Gastrocnemius medialis (tissue), 4 donors: ENCODE measurements at regions not wholly inside any gene's neighbourhood (a gene's known extent, or its start where the extent isn't known, plus 50 kb on each side); places are given as distances from the start of the nearest gene placed in this dataset.

Experiments
- ATAC-seq, 2 donors: fragments of 150-250 bp; one replicate each; pipeline ENCODE4 v1.9.1; 2016
- DNase-seq, 2 donors: peaks; one replicate each; pipeline ENCODE4 v3.0.0-alpha.2; 2019
- H3K27ac ChIP-seq, 4 donors: fragments of 200-600 bp; sonication (generic); 1 replicate in 1 of 4; 2 replicates in 3 of 4; pipeline ENCODE4 v1.5.1; 2016 to 2018; ENCODE audit warnings: mild to moderate bottlenecking in 2 of 4, moderate library complexity in 1 of 4
- H3K27me3 ChIP-seq, 3 donors: fragments of 200-600 bp; sonication (generic) in 2 of 3; 1 replicate in 1 of 3; 2 replicates in 2 of 3; pipeline versions ENCODE4 v1.5.1 to v1.6.0; 2016 to 2019; ENCODE audit warnings: mild to moderate bottlenecking in 1 of 3, moderate library complexity in 1 of 3
- H3K36me3 ChIP-seq, 2 donors: fragments of 200-600 bp; sonication (generic) in 1 of 2; one replicate each; pipeline ENCODE4 v1.5.1; 2017 to 2018
- H3K4me1 ChIP-seq, 2 donors: fragments of 200-600 bp; sonication (generic) in 1 of 2; one replicate each; pipeline ENCODE4 v1.5.1; 2016 to 2017; ENCODE audit warnings: mild to moderate bottlenecking in 2 of 2
- H3K4me3 ChIP-seq, 4 donors: fragments of 200-600 bp; sonication (generic) in 3 of 4; 1 replicate in 1 of 4; 2 replicates in 3 of 4; pipeline ENCODE4 v1.5.1; 2016 to 2019; ENCODE audit warnings: mild to moderate bottlenecking in 2 of 4
- H3K9me3 ChIP-seq, 3 donors: fragments of 200-600 bp; sonication (generic) in 2 of 3; 1 replicate in 1 of 3; 2 replicates in 2 of 3; pipeline ENCODE4 v1.5.1; 2016 to 2019
- POLR2A ChIP-seq, 2 donors: fragments of 450-650 bp; IDR thresholded peaks; one replicate each; pipeline ENCODE4 v1.6.1; 2017; ENCODE audit warnings: antibody characterized with exemption in 2 of 2, mild to moderate bottlenecking in 2 of 2, moderate library complexity in 2 of 2
- in situ Hi-C, 4 donors: fragments of 200-750 bp; cut with MboI; loops; one replicate each; pipeline versions ENCODE4 v1.15.0 to v1.8.0; 2017; ENCODE audit warnings: low sequenced_read_pairs in 4 of 4
- intact Hi-C: fragments of 100-400 bp; cut with DNase I; formaldehyde crosslinking; loops from one replicate; pipeline ENCODE4 v1.15.1; 2023; ENCODE audit warnings: low total_unique reads
- TF ChIP-seq, protein P1 (sequence below), 5 experiments: fragments of 450-650 bp in 3 of 5; fragments of 200-600 bp in 2 of 5; sonication (generic) in 2 of 5; IDR thresholded peaks in 4 of 5; conservative IDR thresholded peaks in 1 of 5; 1 replicate in 4 of 5; 2 replicates in 1 of 5; pipeline ENCODE4 v1.5.1; 2016 to 2019; ENCODE audit warnings: antibody characterized with exemption in 5 of 5, mild to moderate bottlenecking in 3 of 5, moderate library complexity in 3 of 5

DNA sequence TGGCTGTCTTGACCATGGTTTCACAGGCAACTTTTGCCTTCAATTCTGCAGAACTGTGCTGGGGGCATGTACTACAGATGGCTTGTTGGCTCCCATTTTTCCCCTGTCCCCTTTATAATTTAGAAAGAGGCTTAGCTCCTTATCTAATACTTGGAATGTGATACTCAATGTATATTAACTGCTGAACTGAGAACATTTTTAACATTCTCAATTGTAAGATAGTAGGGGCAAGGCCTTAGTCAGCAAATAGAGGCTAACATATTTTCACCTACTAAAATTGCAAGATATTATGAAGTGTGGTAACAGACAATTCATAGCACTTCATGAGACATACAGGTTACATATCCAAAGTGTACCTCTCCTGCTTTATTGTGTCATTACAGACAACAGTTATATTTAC, 118.1 kb upstream of the ZNF366 start:
- DNase-seq (no peak), ATAC-seq (no peak)
- Histone ChIP-seq H3K4me3 (no peak overlapping the region), H3K4me1 (peaks cover 46 to 52% of the 10 kb centered on the region in 2 donors), H3K27me3 (no peaks in the 10 kb centered on the region), H3K36me3 (no peaks in the 10 kb centered on the region), H3K9me3 (no peaks in the 10 kb centered on the region), H3K27ac (peak overlapping the region; percentile 70 to 86 (median 78))
- intact Hi-C loops, result no loop called here
- in situ Hi-C loops, result loop anchor here in 1 of 4 donors (10.0 kb wide), 1 partner anchor 189 kb away; the partner anchor contains the start of gene TNPO1
- TF ChIP-seq, protein P1, sequence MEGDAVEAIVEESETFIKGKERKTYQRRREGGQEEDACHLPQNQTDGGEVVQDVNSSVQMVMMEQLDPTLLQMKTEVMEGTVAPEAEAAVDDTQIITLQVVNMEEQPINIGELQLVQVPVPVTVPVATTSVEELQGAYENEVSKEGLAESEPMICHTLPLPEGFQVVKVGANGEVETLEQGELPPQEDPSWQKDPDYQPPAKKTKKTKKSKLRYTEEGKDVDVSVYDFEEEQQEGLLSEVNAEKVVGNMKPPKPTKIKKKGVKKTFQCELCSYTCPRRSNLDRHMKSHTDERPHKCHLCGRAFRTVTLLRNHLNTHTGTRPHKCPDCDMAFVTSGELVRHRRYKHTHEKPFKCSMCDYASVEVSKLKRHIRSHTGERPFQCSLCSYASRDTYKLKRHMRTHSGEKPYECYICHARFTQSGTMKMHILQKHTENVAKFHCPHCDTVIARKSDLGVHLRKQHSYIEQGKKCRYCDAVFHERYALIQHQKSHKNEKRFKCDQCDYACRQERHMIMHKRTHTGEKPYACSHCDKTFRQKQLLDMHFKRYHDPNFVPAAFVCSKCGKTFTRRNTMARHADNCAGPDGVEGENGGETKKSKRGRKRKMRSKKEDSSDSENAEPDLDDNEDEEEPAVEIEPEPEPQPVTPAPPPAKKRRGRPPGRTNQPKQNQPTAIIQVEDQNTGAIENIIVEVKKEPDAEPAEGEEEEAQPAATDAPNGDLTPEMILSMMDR (IDR thresholded peaks at IDR 0.05 in 4 of 5, conservative IDR thresholded peaks at IDR 0.05 in 1 of 5), result no peak
- no peak for TF ChIP-seq POLR2A (IDR thresholded peaks at IDR 0.05)

DNA sequence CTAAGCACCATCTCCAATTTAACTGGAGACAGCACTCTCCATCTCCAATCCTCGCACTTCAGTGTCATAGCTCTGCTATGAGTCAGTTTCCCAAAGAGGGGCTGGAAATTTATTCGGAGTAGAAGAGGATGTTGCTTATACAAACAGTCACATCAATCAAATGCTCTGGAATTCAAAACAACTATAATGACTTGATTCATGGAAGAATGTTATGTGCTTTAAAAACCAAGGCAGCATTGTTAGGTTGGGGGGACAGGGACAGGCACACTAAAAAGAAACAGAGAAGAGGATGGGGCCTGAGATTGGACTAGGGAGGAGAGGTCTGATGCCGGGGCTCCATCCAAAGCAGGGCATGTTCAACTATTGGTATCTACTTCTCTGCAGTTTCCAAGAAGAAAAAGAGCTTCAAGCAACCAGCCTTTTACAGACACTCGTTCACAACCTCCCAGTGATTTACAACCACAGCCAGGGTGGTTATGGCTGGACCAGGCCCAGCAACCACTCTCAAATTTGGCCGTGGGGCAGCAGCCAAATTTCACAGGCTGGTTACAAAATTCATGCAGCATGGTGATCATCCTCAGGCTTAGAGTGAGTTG, 117.5 kb upstream of the ZNF366 start:
- H3K4me1 ChIP-seq, result peaks cover 47 to 56% of the 10 kb centered on the region in 2 donors
- in situ Hi-C loops (loop anchor here in 3 of 4 donors (10.0 to 25.0 kb wide), 3 partner anchors 188 to 338 kb away; partner anchors contain the start of genes TNPO1 (in 2 of the 3) and FCHO2 (in 1 of the 3)), intact Hi-C loops (loop anchor here (5.0 kb wide), 2 partner anchors 247 to 333 kb away; partner anchors contain the start of gene FCHO2)
- H3K9me3 ChIP-seq, result no peaks in the 10 kb centered on the region
- H3K4me3 ChIP-seq, result no peak overlapping the region
- no peak for TF ChIP-seq POLR2A (IDR thresholded peaks at IDR 0.05)
- TF ChIP-seq, protein P1 (IDR thresholded peaks at IDR 0.05 in 4 of 5, conservative IDR thresholded peaks at IDR 0.05 in 1 of 5), result no peak
- no peaks in the 10 kb centered on the region for H3K27me3 ChIP-seq
- peak; percentile 69 to 89 for ATAC-seq
- H3K36me3 ChIP-seq, result no peaks in the 10 kb centered on the region
- peak; percentile 44 to 79 for DNase-seq
- peak overlapping the region; percentile 70 to 86 (median 78) for H3K27ac ChIP-seq

DNA sequence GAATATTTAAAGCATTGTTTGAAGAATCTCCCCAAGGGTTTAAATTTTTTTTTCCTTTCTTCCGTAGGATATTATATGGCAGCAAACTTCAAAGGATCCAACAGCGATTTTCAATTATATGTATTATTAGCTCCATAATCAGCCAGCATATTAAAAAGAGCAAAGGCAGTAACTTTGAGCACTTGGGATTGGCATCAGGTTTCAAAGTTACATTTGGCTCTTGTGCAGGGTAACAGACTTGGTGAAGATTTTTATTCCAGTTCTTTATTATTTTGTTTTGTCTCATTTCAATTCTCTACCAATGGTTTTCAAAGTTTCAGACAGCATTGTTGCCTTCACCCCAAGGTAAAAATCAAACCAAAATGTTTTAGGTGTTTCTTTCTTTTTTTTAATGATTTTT, 116.7 kb upstream of the ZNF366 start:
- H3K27me3 ChIP-seq, result no peaks in the 10 kb centered on the region

DNA sequence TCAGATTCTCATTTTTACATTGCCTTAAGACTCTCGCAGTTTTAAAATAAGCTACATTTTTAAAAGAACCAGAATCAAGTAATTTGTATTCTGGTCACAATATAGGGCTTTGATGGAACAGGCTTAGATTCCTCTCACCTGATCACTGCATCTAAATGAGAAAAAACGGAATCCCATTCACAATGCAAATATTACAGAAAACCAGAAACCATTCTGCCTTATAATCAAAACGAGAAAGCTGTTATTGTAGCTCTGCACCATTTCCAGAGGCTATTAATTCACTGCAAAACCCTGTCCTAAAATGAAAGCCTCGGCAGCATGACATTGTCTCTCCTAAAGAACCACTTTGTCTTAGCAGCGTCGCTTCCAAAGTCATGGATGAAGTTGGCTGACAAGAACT, 116.1 kb upstream of the ZNF366 start:
- intact Hi-C loops (loop anchor here (5.0 kb wide), 2 partner anchors 246 to 334 kb away; partner anchors contain the start of gene FCHO2), in situ Hi-C loops (loop anchor here in 3 of 4 donors (10.0 to 25.0 kb wide), 3 partner anchors 189 to 339 kb away; partner anchors contain the start of genes TNPO1 (in 2 of the 3) and FCHO2 (in 1 of the 3))
- DNase-seq (no peak), ATAC-seq (no peak)
- TF ChIP-seq, protein P1 (IDR thresholded peaks at IDR 0.05 in 4 of 5, conservative IDR thresholded peaks at IDR 0.05 in 1 of 5), result no peak
- no peak for TF ChIP-seq POLR2A (IDR thresholded peaks at IDR 0.05)
- Histone ChIP-seq H3K36me3 (no peaks in the 10 kb centered on the region), H3K27ac (peak overlapping the region; percentile 70 to 86 (median 78)), H3K27me3 (no peaks in the 10 kb centered on the region), H3K9me3 (no peaks in the 10 kb centered on the region), H3K4me3 (no peak overlapping the region), H3K4me1 (peaks cover 58 to 66% of the 10 kb centered on the region in 2 donors)

More for the DNA sequence above, 116.7 kb upstream of the ZNF366 start:
- no peak for TF ChIP-seq POLR2A (IDR thresholded peaks at IDR 0.05)
- TF ChIP-seq, protein P1 (IDR thresholded peaks at IDR 0.05 in 4 of 5, conservative IDR thresholded peaks at IDR 0.05 in 1 of 5), result no peak
- Histone ChIP-seq H3K27ac (peak overlapping the region; percentile 70 to 86 (median 78)), H3K4me1 (peaks cover 55 to 64% of the 10 kb centered on the region in 2 donors), H3K4me3 (no peak overlapping the region), H3K9me3 (no peaks in the 10 kb centered on the region), H3K36me3 (no peaks in the 10 kb centered on the region)
- ATAC-seq (no peak), DNase-seq (no peak)
- intact Hi-C loops, result loop anchor here (5.0 kb wide), 2 partner anchors 247 to 333 kb away; partner anchors contain the start of gene FCHO2
- in situ Hi-C loops, result loop anchor here in 3 of 4 donors (10.0 to 25.0 kb wide), 3 partner anchors 188 to 338 kb away; partner anchors contain the start of genes TNPO1 (in 2 of the 3) and FCHO2 (in 1 of the 3)
